ENCODE measurements at regions not wholly inside any gene's neighbourhood (a gene's known extent, or its start where the extent isn't known, plus 50 kb on each side); places are given as distances from the start of the nearest gene placed in this dataset.
"Not testable (repeated sequence)": the region's sequence is repeated elsewhere in the genome, so short reads cannot be mapped to it uniquely, and the experiment has no call there.

- DNase-seq (ENCODE audit: low read depth in 4 of 4, low spot score in 2 of 4), result no peak
Observed at GRCh38 chr1:22330092-22330759, 121.4 kb upstream of the ZBTB40 start.

- DNase-seq (ENCODE audit: low read depth in 4 of 4, low spot score in 2 of 4), result no peak
Observed at GRCh38 chr1:22330760-22331119, 120.9 kb upstream of the ZBTB40 start.

GRCh38 chr1:22331618-22332423 is 119.8 kb upstream of the ZBTB40 start:
- no peak for DNase-seq (ENCODE audit: low read depth in 4 of 4, low spot score in 2 of 4)

- no peak for DNase-seq (ENCODE audit: low read depth in 4 of 4, low spot score in 2 of 4)
Observed at GRCh38 chr1:22332424-22332717, 119.3 kb upstream of the ZBTB40 start.

- no peak for DNase-seq (ENCODE audit: low read depth in 4 of 4, low spot score in 2 of 4)
Observed at GRCh38 chr1:22332795-22333499, 118.7 kb upstream of the ZBTB40 start.

- DNase-seq (ENCODE audit: low read depth in 4 of 4, low spot score in 2 of 4), result no peak
Observed at GRCh38 chr1:22333516-22334121, 118.0 kb upstream of the ZBTB40 start.

GRCh38 chr1:22334860-22335550 is 116.6 kb upstream of the ZBTB40 start:
- no peak for DNase-seq (ENCODE audit: low read depth in 4 of 4, low spot score in 2 of 4)

- not testable (repeated sequence) for DNase-seq (ENCODE audit: low read depth in 4 of 4, low spot score in 2 of 4)
Observed at GRCh38 chr1:22336274-22336673, 115.4 kb upstream of the ZBTB40 start.

- not testable (repeated sequence) for DNase-seq (ENCODE audit: low read depth in 4 of 4, low spot score in 2 of 4)
Observed at GRCh38 chr1:22336696-22337545, 114.7 kb upstream of the ZBTB40 start.

GRCh38 chr1:22338071-22338765 is 113.4 kb upstream of the ZBTB40 start:
- no peak for DNase-seq (ENCODE audit: low read depth in 4 of 4, low spot score in 2 of 4)

- no peak for DNase-seq (ENCODE audit: low read depth in 4 of 4, low spot score in 2 of 4)
Observed at GRCh38 chr1:22339237-22339636, 112.4 kb upstream of the ZBTB40 start.

GRCh38 chr1:22340066-22340465 is 111.6 kb upstream of the ZBTB40 start:
- no peak for DNase-seq (ENCODE audit: low read depth in 4 of 4, low spot score in 2 of 4)

GRCh38 chr1:22340873-22341272 is 110.8 kb upstream of the ZBTB40 start:
- DNase-seq (ENCODE audit: low read depth in 4 of 4, low spot score in 2 of 4), result no peak

- peak in 3 of 4 donors; percentile 58 to 69 (median 61) for DNase-seq (ENCODE audit: low read depth in 4 of 4, low spot score in 2 of 4)
Observed at GRCh38 chr1:22341791-22342605, 109.7 kb upstream of the ZBTB40 start.

- no peak for DNase-seq (ENCODE audit: low read depth in 4 of 4, low spot score in 2 of 4)
Observed at GRCh38 chr1:22342734-22343191, 108.9 kb upstream of the ZBTB40 start.

- DNase-seq (ENCODE audit: low read depth in 4 of 4, low spot score in 2 of 4), result no peak
Observed at GRCh38 chr1:22343456-22344328, 108.0 kb upstream of the ZBTB40 start.

GRCh38 chr1:22344329-22344630 is 107.4 kb upstream of the ZBTB40 start:
- no peak for DNase-seq (ENCODE audit: low read depth in 4 of 4, low spot score in 2 of 4)
